Caco-2 (cell line): ENCODE measurements at regions not wholly inside any gene's neighbourhood (a gene's known extent, or its start where the extent isn't known, plus 50 kb on each side); places are given as distances from the start of the nearest gene placed in this dataset.

ENCODE experiments used
- BruUV-seq: library from RNA; stranded (reverse); fragments of 400-500 nt; replicated peaks from 2 replicates; lab custom pipeline; 2021; lab: Mats Ljungman, UMichigan
- CTCF ChIA-PET: fragments of 300-600 bp; sonication (Branson Sonifier 250); formaldehyde crosslinking; loops from one replicate; lab custom pipeline; 2022; ENCODE audit warnings: antibody characterized with exemption; lab: Charles Lee
- POLR2A ChIA-PET: fragments of 300-600 bp; sonication (Branson Sonifier 250); formaldehyde crosslinking; loops from one replicate; lab custom pipeline; 2022; ENCODE audit warnings: antibody characterized with exemption; lab: Charles Lee
- DNase-seq, 2 experiments: peaks; one replicate each; pipeline versions ENCODE4 v3.0.0 to v3.0.0-alpha.2; 2020 to 2022
- H3K27me3 ChIP-seq: replicated peaks from 2 replicates; pipeline ENCODE4 v1.6.0; 2011; ENCODE audit warnings: low read length; ENCODE audit not compliant: control insufficient read depth, insufficient read depth
- H3K36me3 ChIP-seq: 2 replicates; pipeline ENCODE4 v1.5.1; 2011; ENCODE audit warnings: low read length; ENCODE audit not compliant: control insufficient read depth, insufficient read depth
- H3K4me1 ChIP-seq: fragments of 250-450 bp; sonication (Bioruptor Pico); 2 replicates; pipeline ENCODE4 v1.5.1; 2020; ENCODE audit warnings: mild to moderate bottlenecking
- H3K4me3 ChIP-seq: 2 replicates; pipeline ENCODE4 v1.5.1; 2011; ENCODE audit warnings: low read depth, mild to moderate bottlenecking, control low read depth, low read length
- H3K9me3 ChIP-seq: fragments of 250-450 bp; sonication (Bioruptor Pico); 2 replicates; pipeline ENCODE4 v1.5.1; 2020; ENCODE audit warnings: mild to moderate bottlenecking, moderate library complexity
- H3K27ac Mint-ChIP-seq: one replicate; pipeline ENCODE4 v1.8.0; 2022; ENCODE audit warnings: mixed read lengths; ENCODE audit not compliant: unreplicated experiment
- H3K27me3 Mint-ChIP-seq: one replicate; pipeline ENCODE4 v1.8.0; 2022; ENCODE audit warnings: mixed read lengths; ENCODE audit not compliant: insufficient read depth, unreplicated experiment
- H3K36me3 Mint-ChIP-seq: one replicate; pipeline ENCODE4 v1.8.0; 2022; ENCODE audit warnings: mild to moderate bottlenecking, mixed read lengths; ENCODE audit not compliant: insufficient read depth, unreplicated experiment
- H3K4me1 Mint-ChIP-seq: one replicate; pipeline ENCODE4 v1.8.0; 2022; ENCODE audit warnings: low read depth, mixed read lengths; ENCODE audit not compliant: unreplicated experiment
- H3K4me3 Mint-ChIP-seq: one replicate; pipeline ENCODE4 v1.8.0; 2022; ENCODE audit warnings: mild to moderate bottlenecking, moderate library complexity, mixed read lengths; ENCODE audit not compliant: unreplicated experiment
- H3K9me3 Mint-ChIP-seq: one replicate; pipeline ENCODE4 v1.8.0; 2022; ENCODE audit warnings: mixed read lengths; ENCODE audit not compliant: unreplicated experiment
- intact Hi-C: fragments of 100-400 bp; cut with micrococcal nuclease; formaldehyde crosslinking; loops from one replicate; pipeline ENCODE4 v1.10.0; 2022; ENCODE audit not compliant: unreplicated experiment
- TF ChIP-seq, protein P1 (sequence below), 2 experiments: fragments of 200-600 bp in 1 of 2; IDR thresholded peaks; 1 replicate in 1 of 2; 2 replicates in 1 of 2; pipeline versions ENCODE4 v1.5.1 to v1.8.0; 2011 to 2022; ENCODE audit warnings: antibody characterized with exemption in 1 of 2, control low read depth in 1 of 2, inconsistent platforms in 1 of 2, low read depth in 1 of 2, low read length in 1 of 2, mild to moderate bottlenecking in 1 of 2, moderate library complexity in 1 of 2; ENCODE audit not compliant: insufficient read depth in 1 of 2, severe bottlenecking in 1 of 2, unreplicated experiment in 1 of 2

DNA sequence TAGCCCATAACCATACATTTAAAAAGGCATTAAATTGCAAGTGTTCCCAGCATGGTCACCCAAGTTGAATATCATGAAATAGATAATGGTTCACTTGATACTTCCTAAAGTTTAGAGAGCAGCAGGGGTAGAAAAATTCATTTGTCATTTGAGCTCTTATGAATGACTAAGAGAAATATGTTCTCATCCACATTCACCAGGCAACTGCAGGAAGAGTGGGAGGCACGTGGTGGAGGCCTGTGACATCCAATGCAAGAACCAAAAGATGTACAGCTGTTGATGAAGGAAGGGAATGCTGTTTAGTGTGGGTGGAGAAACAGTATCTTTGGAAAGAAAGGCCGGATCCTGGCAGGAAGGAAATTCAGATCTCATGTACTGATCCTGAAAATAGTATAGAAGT lies 473.1 kb downstream of the ADGRL2 start:
- ChIA-PET CTCF (no interaction called here), POLR2A (no interaction called here)
- DNase-seq, result no peak
- Mint-ChIP-seq H3K4me3 (no peak overlapping the region), H3K9me3 (no peaks in the 10 kb centered on the region), H3K27ac (no peak overlapping the region), H3K4me1 (no peaks in the 10 kb centered on the region), H3K27me3 (no peaks in the 10 kb centered on the region), H3K36me3 (no peaks in the 10 kb centered on the region)
- no TSS peak for BruUV-seq
- TF ChIP-seq, protein P1, sequence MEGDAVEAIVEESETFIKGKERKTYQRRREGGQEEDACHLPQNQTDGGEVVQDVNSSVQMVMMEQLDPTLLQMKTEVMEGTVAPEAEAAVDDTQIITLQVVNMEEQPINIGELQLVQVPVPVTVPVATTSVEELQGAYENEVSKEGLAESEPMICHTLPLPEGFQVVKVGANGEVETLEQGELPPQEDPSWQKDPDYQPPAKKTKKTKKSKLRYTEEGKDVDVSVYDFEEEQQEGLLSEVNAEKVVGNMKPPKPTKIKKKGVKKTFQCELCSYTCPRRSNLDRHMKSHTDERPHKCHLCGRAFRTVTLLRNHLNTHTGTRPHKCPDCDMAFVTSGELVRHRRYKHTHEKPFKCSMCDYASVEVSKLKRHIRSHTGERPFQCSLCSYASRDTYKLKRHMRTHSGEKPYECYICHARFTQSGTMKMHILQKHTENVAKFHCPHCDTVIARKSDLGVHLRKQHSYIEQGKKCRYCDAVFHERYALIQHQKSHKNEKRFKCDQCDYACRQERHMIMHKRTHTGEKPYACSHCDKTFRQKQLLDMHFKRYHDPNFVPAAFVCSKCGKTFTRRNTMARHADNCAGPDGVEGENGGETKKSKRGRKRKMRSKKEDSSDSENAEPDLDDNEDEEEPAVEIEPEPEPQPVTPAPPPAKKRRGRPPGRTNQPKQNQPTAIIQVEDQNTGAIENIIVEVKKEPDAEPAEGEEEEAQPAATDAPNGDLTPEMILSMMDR (IDR thresholded peaks at IDR 0.05; ENCODE audit: insufficient read depth in 1 of 2, low read depth in 1 of 2, low read length in 1 of 2, severe bottlenecking in 1 of 2, unreplicated experiment in 1 of 2), result no peak
- no peaks in the 10 kb centered on the region for H3K4me1 ChIP-seq
- no peaks in the 10 kb centered on the region for H3K27me3 ChIP-seq
- no peaks in the 10 kb centered on the region for H3K36me3 ChIP-seq
- H3K4me3 ChIP-seq, result no peak overlapping the region
- intact Hi-C loops, result no loop called here
- no peaks in the 10 kb centered on the region for H3K9me3 ChIP-seq

DNA sequence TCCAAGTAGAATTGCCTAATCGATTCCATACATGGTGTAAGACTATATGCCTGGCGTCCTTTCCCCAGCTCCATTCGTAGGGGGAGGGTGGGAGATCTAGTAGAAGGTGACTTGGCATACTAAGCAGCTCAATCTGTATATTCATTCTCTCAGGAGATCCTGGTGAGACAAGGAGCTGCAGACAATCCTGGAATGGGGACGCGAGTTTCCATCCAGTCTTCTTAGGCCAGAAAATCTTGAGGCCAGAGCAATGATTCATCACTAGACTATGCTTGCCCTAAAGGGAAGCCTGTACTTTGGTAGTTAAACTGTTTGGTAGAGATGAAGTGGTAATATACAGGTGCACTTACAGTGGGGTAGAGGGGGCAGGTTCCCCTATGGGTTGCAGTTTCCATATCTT lies 468.7 kb downstream of the ADGRL2 start:
- H3K9me3 ChIP-seq, result no peaks in the 10 kb centered on the region
- no TSS peak for BruUV-seq
- POLR2A ChIA-PET, result no interaction called here
- Mint-ChIP-seq H3K27me3 (peaks cover 2% of the 10 kb centered on the region), H3K27ac (no peak overlapping the region), H3K4me1 (no peaks in the 10 kb centered on the region), H3K4me3 (no peak overlapping the region), H3K36me3 (no peaks in the 10 kb centered on the region), H3K9me3 (no peaks in the 10 kb centered on the region)
- H3K27me3 ChIP-seq, result no peaks in the 10 kb centered on the region
- intact Hi-C loops, result no loop called here
- H3K4me1 ChIP-seq, result no peaks in the 10 kb centered on the region
- H3K36me3 ChIP-seq, result no peaks in the 10 kb centered on the region
- CTCF ChIA-PET, result no interaction called here
- TF ChIP-seq, protein P1 (IDR thresholded peaks at IDR 0.05; ENCODE audit: insufficient read depth in 1 of 2, low read depth in 1 of 2, low read length in 1 of 2, severe bottlenecking in 1 of 2, unreplicated experiment in 1 of 2), result no peak
- H3K4me3 ChIP-seq, result no peak overlapping the region
- DNase-seq, result no peak

DNA sequence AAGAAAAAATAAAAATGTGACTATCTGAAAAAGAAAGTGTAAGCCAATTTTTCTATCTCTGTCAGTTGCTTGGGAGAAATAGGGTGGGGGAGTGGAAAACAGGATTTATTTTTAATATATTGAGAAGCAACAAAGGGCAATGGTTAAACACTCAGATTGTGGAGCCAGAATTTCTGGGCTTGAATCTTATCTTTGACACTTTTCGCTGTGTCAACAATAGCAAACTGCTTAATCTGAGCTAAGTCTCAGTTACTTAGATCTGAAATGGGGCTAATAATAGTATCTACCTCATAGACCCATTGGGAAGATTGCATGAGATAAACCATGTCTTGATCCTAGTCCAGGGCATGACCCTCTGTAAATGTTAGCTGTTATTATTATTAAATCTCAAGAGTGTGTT lies 468.1 kb downstream of the ADGRL2 start:
- Mint-ChIP-seq H3K27me3 (peaks cover 2% of the 10 kb centered on the region), H3K4me1 (no peaks in the 10 kb centered on the region), H3K9me3 (no peaks in the 10 kb centered on the region), H3K4me3 (no peak overlapping the region), H3K27ac (no peak overlapping the region), H3K36me3 (no peaks in the 10 kb centered on the region)
- CTCF ChIA-PET, result no interaction called here
- no peaks in the 10 kb centered on the region for H3K36me3 ChIP-seq
- no peak for DNase-seq
- no peaks in the 10 kb centered on the region for H3K27me3 ChIP-seq
- no peak overlapping the region for H3K4me3 ChIP-seq
- intact Hi-C loops, result no loop called here
- no TSS peak for BruUV-seq
- POLR2A ChIA-PET, result no interaction called here
- H3K9me3 ChIP-seq, result no peaks in the 10 kb centered on the region
- no peaks in the 10 kb centered on the region for H3K4me1 ChIP-seq
- TF ChIP-seq, protein P1 (IDR thresholded peaks at IDR 0.05; ENCODE audit: insufficient read depth in 1 of 2, low read depth in 1 of 2, low read length in 1 of 2, severe bottlenecking in 1 of 2, unreplicated experiment in 1 of 2), result no peak
